GM19467 (cell line): ENCODE measurements at regions not wholly inside any gene's neighbourhood (a gene's known extent, or its start where the extent isn't known, plus 50 kb on each side); places are given as distances from the start of the nearest gene placed in this dataset.

Source experiments
- ATAC-seq: cut with Tn5 transposase; IDR thresholded peaks from one replicate; pipeline ENCODE4 v1.9.1; 2021; ENCODE audit warnings: mild to moderate bottlenecking, moderate library complexity; ENCODE audit not compliant: unreplicated experiment

GRCh38 chr20:21901470-21902275 is 196.2 kb downstream of the PAX1 start:
- ATAC-seq, result no peak

GRCh38 chr20:21900431-21900830 is 195.0 kb downstream of the PAX1 start:
- ATAC-seq, result no peak

- ATAC-seq, result no peak
These were observed 169.5 kb downstream of the PAX1 start for GRCh38 chr20:21874921-21875320.

- no peak for ATAC-seq
These were observed 168.7 kb downstream of the PAX1 start for GRCh38 chr20:21874127-21874526.

- no peak for ATAC-seq
These were observed 167.8 kb downstream of the PAX1 start for GRCh38 chr20:21873291-21873690.

GRCh38 chr20:21867811-21868210 is 162.3 kb downstream of the PAX1 start:
- no peak for ATAC-seq

- no peak for ATAC-seq
These were observed 161.9 kb downstream of the PAX1 start for GRCh38 chr20:21867353-21867752.

GRCh38 chr20:21862956-21863355 is 157.5 kb downstream of the PAX1 start:
- ATAC-seq, result no peak

GRCh38 chr20:21862259-21862946 is 156.9 kb downstream of the PAX1 start:
- no peak for ATAC-seq

GRCh38 chr20:21840991-21841390 is 135.5 kb downstream of the PAX1 start:
- no peak for ATAC-seq

- ATAC-seq, result no peak
These were observed 134.5 kb downstream of the PAX1 start for GRCh38 chr20:21839982-21840381.

GRCh38 chr20:21836346-21836745 is 130.9 kb downstream of the PAX1 start:
- no peak for ATAC-seq

GRCh38 chr20:21835042-21835441 is 129.6 kb downstream of the PAX1 start:
- no peak for ATAC-seq

GRCh38 chr20:21832442-21833385 is 127.2 kb downstream of the PAX1 start:
- ATAC-seq, result no peak

- ATAC-seq, result no peak
These were observed 121.5 kb downstream of the PAX1 start for GRCh38 chr20:21826976-21827375.

GRCh38 chr20:21821358-21821757 is 115.9 kb downstream of the PAX1 start:
- ATAC-seq, result no peak

- no peak for ATAC-seq
These were observed 115.2 kb downstream of the PAX1 start for GRCh38 chr20:21820688-21821087.

GRCh38 chr20:21820045-21820444 is 114.6 kb downstream of the PAX1 start:
- ATAC-seq, result no peak

GRCh38 chr20:21812379-21812778 is 106.9 kb downstream of the PAX1 start:
- ATAC-seq, result no peak

- no peak for ATAC-seq
These were observed 104.6 kb downstream of the PAX1 start for GRCh38 chr20:21809961-21810523.
